ENCODE measurements at regions not wholly inside any gene's neighbourhood (a gene's known extent, or its start where the extent isn't known, plus 50 kb on each side); places are given as distances from the start of the nearest gene placed in this dataset.
"Not testable (repeated sequence)": the region's sequence is repeated elsewhere in the genome, so short reads cannot be mapped to it uniquely, and the experiment has no call there.

DNA sequence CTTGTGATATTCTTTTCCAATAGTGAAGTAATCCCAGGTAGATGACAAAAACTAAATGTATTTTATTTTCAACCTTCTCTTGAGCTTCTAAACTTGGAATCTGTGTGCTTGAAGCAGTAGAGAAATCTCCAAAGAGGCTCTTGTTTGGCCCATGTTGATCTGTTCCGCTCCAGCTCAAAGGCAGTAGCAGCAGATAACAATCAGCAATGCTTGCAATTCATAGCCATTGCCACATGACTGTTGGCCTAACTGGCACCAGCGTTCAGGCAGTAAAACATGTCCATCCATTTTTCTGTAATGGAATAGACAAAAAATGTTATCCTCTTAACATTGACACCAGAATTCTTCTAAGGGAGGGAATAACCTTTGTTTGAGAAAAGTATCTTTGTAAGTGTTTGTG is 270.7 kb upstream of the MSX2 start:
- DNase-seq: no peak

GRCh38 chr5:174454464-174454863 is 269.9 kb upstream of the MSX2 start:
- DNase-seq: peak; percentile 12

- no peak for DNase-seq
Measured at GRCh38 chr5:174454890-174455289, 269.5 kb upstream of the MSX2 start.

DNA sequence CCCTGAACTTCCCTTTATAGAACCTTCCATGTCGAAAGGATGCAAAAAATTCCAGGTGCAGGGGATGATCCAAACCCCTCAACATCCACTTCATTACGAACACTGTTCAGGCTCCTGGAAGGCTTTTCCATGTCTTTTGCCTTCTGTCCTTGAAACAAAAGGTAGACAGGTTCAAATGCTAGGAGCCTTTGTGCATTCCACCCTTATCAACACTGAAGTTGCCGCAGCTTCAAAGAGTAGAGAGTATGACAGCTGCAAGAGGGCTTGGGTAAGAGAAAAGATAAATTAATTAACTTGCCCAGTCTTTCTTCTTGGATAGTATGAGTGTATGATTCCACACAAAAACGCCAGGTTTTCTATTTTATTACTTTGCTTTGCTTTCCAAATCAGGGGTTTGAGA is 269.1 kb upstream of the MSX2 start:
- no peak for DNase-seq

GRCh38 chr5:174457141-174457678 is 267.2 kb upstream of the MSX2 start:
- DNase-seq: no peak

- DNase-seq: no peak
Measured at GRCh38 chr5:174459071-174459702, 265.2 kb upstream of the MSX2 start.

- peak; percentile 6 for DNase-seq
Measured at GRCh38 chr5:174459832-174460448, 264.4 kb upstream of the MSX2 start.

DNA sequence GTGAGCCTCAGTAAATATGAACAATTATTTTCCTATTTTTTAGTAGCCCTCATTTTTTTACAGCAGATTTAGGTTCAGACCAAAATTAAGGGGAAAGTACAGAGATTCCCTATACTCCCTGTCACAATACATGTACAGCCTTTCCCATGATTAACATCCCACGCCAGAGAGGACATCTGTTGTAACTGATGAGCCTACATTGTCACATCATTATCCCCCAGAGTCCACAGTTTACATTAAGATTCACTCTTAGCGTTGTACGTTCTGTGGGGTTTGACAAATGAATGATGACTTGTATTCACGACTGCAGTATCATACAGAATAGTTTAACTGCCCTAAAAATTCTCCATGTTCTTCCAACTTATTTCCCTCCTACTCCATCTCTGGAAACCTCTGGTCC is 262.3 kb upstream of the MSX2 start:
- no peak for DNase-seq

DNA sequence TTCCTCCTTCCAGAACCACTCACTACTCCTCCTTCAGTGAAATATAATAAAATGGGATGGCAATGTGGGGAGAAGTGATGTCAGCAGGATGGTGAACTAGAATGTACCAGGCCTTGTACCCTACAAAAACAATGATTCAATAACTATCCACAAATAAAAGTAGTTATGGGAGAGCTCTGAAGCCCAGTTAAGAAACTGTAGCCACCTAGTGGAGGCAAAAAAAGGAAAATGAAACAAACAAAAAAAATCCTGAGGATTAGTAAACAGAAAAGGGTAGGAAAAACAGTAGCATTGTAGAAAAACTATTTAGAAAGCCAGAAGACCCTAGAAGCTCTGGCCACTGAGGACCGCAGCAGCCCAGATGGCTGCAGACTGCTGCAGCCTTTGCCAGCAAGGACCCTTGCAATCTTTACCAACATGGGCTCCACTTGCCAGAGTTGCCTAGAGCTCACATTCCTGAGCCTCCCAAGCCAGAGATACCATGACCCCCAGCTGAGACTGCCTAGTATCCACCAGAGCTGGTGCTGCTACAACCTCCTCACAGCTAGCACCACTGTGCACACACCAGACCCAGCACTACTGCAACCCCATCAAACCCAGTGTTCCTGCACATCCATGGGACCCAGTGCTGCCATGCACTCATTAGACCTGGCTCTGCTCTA is 259.7 kb upstream of the MSX2 start:
- no peak for DNase-seq

DNA sequence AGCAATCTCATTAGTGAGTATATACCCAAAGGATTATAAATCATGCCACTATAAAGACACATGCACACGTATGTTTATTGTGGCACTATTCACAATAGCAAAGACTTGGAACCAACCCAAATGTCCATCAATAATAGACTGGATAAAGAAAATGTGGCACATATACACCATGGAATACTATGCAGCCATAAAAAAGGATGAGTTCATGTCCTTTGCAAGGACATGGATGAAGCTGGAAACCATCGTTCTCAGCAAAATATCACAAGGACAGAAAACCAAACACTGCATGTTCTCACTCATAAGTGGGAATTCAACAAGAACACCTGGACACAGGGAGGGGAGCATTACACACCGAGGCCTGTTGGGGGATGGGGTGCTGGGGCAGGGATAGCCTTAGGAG is 252.9 kb upstream of the MSX2 start:
- not testable (repeated sequence) for DNase-seq

GRCh38 chr5:174472956-174473355 is 251.4 kb upstream of the MSX2 start:
- no peak for DNase-seq

DNA sequence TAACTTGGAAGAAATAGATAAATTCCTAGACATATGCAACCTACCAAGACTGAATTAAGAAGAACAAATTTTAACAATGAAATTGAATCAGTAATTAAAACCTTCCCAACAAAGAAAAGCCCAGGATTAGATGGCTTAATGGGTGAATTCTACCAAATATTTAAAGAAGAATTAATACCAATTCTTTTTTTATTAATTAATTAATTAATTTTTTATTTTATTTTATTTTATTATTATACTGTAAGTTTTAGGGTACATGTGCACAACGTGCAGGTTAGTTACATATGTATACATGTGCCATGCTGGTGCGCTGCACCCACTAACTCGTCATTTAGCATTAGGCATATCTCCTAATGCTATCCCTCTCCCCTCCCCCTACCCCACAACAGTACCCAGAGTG is 248.4 kb upstream of the MSX2 start:
- not testable (repeated sequence) for DNase-seq

DNA sequence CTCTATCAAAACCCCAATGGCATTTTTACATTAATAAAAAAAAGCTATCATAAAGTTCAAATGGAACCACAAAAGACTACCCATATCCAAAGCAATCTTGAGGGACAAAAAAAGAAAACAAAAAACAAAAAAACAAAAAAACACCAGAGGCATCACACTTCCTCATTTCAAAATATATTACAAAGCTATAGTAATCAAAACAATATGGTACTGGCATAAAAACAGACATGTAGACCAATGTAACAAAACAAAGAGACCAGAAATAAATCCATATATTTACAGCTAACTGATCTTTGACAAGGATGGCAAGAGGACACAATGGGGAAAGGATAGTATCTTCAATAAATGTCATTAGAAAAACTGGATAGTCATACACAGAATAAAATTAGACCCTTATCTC is 245.1 kb upstream of the MSX2 start:
- DNase-seq: no peak

GRCh38 chr5:174481737-174482136 is 242.6 kb upstream of the MSX2 start:
- no peak for DNase-seq

DNA sequence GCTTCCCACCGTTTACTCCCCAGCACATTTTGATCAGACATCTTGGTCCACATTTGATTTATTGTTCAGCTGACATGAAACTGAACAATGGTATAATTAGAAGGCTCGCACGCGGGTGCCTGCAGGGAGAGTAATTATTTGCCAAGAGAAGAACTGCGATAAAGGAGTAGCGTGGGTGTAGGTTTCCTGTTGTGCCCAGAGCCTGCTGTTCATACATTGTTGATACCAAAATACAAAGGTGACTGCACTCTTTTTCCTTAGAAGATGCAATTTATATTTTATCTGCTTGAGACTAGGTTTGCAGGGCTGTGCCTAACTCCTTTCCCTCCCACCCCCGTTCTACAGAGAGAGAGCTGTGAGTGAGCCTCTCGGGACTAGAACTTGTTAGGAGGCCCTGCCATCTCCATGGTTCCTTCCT is 241.8 kb upstream of the MSX2 start:
- peak; percentile 7 for DNase-seq

DNA sequence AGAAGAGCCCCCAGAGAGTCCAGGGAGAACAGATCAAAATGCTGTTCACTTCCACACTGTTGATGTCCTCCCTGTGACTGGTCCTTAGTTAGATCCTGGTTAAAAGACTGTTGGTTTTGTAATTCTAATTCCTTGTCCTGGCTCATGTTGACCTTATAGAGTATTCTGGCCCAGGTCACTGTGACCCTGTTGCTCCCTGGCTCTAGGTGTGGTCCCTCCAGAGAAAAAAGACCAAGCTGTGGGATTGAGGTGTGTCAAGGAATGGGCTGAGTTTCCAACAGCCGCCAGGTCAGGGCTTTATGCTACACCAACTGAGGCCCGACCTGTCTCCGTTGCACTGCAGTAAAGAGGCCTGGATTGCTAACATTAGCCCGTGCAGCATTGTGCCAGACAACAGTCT is 241.0 kb upstream of the MSX2 start:
- no peak for DNase-seq

GRCh38 chr5:174489215-174489614 is 235.2 kb upstream of the MSX2 start:
- DNase-seq: no peak

GRCh38 chr5:174489920-174490597 is 234.3 kb upstream of the MSX2 start:
- DNase-seq: no peak

DNA sequence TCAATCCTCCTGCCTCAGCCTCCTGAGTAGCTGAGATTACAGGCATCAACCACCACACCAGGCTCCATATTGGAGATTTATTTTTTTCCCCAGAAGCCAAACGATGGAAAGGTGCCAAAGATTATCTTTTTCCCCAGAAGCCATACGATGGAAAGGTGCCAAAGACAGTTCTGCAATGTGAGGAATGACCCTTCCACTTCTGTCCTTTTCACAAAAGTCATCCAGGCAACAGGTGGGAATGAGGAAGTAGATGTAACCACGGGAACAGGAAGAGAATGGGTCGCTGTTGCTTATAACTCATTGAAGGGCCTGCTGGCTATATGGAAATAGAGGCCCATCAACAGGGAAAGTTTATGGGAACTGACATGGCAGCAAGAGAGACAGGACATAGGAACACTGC is 233.7 kb upstream of the MSX2 start:
- DNase-seq: no peak

DNA sequence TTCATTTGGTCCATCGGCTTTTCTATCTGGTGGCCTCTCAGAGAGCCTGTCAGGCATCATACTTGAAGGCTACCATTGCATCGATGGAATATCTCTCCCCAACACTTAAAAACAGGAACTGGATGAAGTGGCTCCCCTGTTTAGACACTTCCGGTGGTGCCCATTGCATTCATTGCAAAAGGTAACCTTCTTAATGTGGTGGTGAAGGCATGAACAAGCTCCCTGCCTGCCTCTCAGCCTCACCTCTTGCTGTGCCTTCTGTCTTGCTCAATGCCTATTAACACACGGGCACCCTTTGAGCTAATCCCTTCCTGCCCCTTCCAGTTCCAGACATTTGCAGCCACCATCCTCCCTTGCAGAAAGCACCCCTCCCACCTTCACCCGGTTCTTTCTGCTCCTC is 233.1 kb upstream of the MSX2 start:
- peak; percentile 11 for DNase-seq

DNA sequence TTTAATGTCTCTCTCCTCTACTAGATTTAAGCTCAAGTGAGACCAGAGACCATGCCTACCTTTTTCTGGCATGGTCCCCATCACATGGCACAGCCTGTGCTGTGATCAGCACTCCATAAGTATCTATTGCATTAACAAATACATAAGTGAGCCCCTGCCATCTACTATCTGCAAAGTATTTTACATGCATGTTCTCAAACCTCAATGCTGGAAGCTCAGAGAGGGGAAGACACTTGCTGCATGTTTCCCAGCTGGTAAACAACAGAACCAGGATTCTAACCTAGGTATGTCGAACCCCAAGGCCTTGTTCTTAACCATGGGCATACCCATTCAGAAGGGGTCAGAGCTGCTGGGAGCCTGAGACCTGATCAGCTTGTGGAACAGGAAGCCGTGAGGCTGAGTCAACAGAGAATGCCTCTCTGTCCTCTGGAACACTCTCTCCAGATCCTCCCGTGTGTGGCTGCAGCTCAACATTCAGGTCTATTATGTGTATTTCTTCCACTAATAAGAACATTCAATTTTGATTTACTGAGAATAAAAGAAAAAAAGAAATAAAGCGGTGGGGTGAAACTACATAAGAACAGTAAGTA is 232.5 kb upstream of the MSX2 start:
- DNase-seq: no peak

GRCh38 chr5:174493530-174493929 is 230.9 kb upstream of the MSX2 start:
- no peak for DNase-seq

GRCh38 chr5:174497939-174498338 is 226.4 kb upstream of the MSX2 start:
- not testable (repeated sequence) for DNase-seq
